HG03039 (cell line): ENCODE measurements at regions not wholly inside any gene's neighbourhood (a gene's known extent, or its start where the extent isn't known, plus 50 kb on each side); places are given as distances from the start of the nearest gene placed in this dataset.
"Not testable (repeated sequence)": the region's sequence is repeated elsewhere in the genome, so short reads cannot be mapped to it uniquely, and the experiment has no call there.

Experiments used
- ATAC-seq: cut with Tn5 transposase; IDR thresholded peaks from one replicate; pipeline ENCODE4 v1.9.1; 2021; ENCODE audit warnings: mild to moderate bottlenecking, moderate library complexity; ENCODE audit not compliant: unreplicated experiment

DNA sequence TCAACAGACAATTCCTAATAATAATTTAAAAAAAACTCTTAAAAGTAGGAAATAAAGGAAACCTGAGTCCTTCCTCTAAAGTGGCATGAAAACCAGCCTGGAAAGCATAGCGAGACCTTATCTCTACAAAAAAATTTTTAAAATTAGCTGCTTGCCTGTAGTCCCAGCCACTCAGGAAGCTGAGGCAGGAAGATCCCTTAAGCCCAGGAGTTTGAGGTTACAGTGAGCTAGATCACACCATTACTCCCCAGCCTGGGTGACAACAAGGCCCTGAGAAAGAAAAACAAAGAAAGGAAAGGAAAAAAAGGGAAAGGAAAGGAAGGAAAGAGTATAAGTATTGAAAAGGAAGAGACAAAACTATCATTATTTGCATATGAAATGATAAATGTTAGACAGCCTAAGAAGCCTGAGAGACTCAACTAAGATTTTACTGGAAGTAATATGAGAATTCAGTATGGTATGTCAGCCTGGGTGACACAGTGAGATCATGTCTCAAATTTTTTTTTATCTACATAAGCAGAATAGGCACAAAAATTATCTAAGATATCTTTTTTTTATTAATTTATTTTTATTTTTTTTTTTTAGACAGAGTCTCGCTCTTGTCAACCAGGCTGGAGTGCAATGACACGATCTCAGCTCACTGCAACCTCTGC is 113.0 kb downstream of the GOSR1 start:
- ATAC-seq = no peak

- ATAC-seq = no peak
Measured at GRCh38 chr17:30589431-30589830, 112.2 kb downstream of the GOSR1 start.

DNA sequence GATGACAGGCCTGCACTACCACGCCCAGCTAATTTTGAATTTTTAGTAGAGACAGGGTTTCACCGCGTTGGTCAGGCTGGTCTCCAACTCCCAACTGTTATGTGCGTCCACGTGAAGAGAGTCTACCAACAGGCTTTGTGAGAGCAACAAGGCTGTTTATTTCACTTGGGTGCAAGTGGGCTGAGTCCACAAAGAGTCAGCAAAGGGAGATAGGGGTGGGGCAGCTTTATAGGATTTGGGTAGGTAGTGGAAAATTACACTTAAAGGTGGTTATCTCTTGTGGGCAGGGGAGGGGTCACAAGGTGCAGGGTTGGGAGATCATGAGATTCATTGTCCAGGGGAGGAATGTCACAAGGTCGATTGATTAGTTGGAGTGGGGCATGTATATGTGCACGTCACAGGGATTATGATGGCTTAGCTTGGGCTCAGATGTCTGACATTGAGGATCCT is 111.6 kb downstream of the GOSR1 start:
- ATAC-seq = no peak

DNA sequence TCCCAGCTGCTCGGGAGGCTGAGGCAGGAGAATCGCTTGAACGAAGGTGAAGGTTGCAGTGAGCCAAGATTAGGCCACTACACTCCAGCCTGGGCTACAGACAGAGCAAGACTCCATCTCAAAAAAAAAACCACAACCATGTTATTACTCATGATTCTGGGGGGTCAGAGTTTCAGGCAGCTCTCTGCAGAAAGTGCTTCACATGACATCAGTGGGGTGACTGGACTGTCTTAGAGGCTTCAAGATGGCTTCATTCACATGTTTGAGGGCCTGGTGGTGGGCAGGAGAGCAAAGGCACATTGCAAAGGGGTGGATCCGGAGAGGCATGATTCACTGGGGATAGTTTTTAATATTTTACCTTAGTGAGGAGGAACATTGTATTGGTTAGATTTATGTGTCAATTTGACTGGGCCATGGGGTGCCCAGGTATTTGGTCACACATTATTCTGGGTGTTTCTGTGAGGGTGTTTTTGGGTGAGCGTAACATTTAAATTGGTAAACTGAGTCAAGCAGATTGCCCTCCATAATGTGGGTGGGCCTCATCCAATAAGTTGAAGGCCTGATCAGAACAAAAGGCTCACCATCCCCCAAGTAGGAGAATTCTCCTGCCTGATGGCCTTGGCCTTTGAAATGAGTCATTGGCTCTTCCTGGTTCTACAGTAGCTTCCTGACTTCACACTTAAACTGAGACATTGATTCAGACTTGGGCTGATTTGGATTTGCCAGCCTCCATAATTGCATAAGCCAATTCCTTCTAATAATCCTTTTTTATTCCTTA is 109.8 kb downstream of the GOSR1 start:
- ATAC-seq = no peak

- ATAC-seq = no peak
Measured at GRCh38 chr17:30584810-30585209, 107.6 kb downstream of the GOSR1 start.

GRCh38 chr17:30580916-30581315 is 103.7 kb downstream of the GOSR1 start:
- ATAC-seq = no peak

DNA sequence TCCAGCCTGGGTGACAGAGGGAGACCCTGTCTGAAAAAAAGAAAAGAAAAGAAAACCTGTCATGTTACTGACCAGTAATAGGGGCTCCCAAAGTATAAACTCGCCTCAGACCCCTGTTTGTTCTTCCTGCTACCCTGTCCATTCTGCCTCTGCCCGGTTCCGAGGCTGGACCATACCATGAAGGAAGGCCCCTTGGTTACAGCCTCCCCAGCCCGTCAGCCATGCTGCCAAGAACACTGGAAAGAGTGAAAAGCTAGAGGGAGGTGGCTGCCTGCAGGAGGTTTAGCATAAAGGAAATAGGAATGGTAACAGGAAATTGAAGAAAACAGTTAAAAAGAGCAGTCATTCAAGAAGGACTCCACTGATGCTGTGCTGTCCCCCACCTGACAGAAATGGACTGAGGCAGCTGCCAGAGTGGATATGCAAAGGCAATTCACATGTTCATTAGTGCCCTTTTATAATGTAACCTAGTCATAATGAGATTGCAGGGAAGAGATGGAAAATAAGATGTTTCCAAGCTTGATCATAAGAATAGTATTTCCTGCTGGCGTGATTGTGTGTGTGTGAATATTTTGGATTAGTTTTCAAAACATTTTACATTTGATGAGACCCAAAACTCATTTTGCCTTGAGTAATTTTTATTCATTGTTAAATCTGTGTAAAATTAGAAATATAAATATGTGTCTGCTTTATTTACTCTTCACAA is 102.6 kb downstream of the GOSR1 start:
- ATAC-seq = no peak

DNA sequence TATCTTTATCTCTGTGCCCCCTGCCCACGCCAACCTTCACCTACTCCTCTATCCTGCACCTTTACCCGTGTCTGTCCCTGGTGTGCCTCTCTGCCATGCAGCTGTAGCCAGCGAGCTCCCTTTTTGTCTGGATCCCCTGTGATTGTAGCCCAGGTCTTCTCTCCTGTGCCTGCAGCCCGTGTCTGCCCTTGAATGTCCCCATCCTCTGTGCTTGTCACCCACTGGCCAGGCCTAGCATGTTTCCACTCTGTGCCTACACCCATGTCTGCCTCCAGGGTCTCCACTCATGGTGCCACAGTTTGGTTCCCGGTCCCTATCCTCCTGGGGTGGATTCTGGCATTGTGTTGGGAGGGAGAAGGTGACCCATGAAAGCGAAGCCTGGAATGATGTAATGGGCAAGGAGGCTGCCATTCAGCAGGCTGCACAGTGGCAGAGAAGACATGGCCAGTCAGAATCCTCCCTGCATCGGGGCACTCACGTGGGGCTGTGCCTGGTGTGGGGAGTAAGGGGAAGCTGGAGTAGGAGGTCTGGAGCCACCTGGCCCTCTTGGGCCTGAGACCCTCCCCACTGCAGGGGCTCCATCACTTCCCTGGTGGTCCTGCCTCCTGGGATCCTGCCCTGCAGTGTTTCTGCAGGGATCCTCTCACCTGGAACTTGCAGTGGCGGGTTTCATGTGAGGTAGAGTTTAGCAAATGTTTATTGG is 101.0 kb downstream of the GOSR1 start:
- not testable (repeated sequence) for ATAC-seq
